ENCODE measurements at regions not wholly inside any gene's neighbourhood (a gene's known extent, or its start where the extent isn't known, plus 50 kb on each side); places are given as distances from the start of the nearest gene placed in this dataset.

DNA sequence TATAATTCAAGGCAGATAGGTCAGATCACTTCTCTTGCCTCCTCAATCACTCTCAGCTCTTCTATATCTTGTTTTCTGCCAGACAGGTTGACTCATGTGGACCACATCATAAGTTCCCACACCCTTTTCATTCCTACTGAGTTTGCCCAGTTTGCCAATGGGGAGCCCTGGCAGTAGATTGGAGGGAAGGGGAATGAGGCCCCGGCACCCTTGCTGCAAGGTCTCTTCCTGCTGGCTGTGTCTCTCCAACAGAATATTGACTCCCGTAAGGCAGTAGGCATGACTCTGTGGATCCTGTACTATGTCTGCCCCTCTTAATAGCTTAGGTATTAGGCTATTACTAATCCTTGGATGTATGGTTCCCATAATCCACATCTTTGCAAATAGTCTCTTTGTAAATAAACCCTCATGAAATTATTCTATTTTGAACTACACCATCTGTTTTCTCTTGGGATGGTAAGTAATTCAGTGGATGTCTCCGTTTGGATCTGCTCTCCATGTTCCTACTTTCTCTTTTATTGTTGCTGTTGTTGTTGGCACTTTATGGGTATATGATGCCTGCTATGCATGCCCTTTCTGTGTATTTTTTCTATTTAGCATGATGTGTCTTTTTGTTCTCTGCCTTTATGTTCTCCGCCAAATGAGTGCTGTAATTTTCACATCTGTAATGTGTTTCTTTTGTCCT is 65.5 kb upstream of the DCBLD2 start:
- TF ChIP-seq CTCF (IDR thresholded peaks at IDR 0.05) (no peak), POLR2A (IDR thresholded peaks at IDR 0.05) (no peak)

Data from uterus (tissue), 2 donors.